HL-60 (cell line): ENCODE measurements at regions not wholly inside any gene's neighbourhood (a gene's known extent, or its start where the extent isn't known, plus 50 kb on each side); places are given as distances from the start of the nearest gene placed in this dataset.

ENCODE experiments used
- DNase-seq, 2 experiments: peaks; one replicate each; pipeline ENCODE4 v3.0.0-alpha.2; 2010 to 2020; ENCODE audit warnings: low read depth in 1 of 2, low spot score in 1 of 2
- H3K27ac ChIP-seq: fragments of 250-450 bp; sonication (Bioruptor Pico); replicated peaks from 2 replicates; pipeline ENCODE4 v1.5.1; 2020; ENCODE audit warnings: mild to moderate bottlenecking, moderate library complexity
- H3K27me3 ChIP-seq: fragments of 250-450 bp; sonication (Bioruptor Pico); 2 replicates; pipeline ENCODE4 v1.5.1; 2021; ENCODE audit warnings: mild to moderate bottlenecking, moderate library complexity; ENCODE audit not compliant: insufficient read depth, poor library complexity, severe bottlenecking
- H3K4me3 ChIP-seq: replicated peaks from 2 replicates; pipeline ENCODE4 v1.5.1; 2011; ENCODE audit warnings: mild to moderate bottlenecking, control low read depth, low read length; ENCODE audit not compliant: insufficient read depth
- GABPA ChIP-seq: IDR thresholded peaks from 2 replicates; pipeline ENCODE4 v1.6.1; 2012; ENCODE audit warnings: low read depth
- POLR2AphosphoS5 ChIP-seq: IDR thresholded peaks from 2 replicates; pipeline ENCODE4 v1.6.1; 2012; ENCODE audit warnings: low read depth
- SPI1 ChIP-seq: IDR thresholded peaks from 2 replicates; pipeline ENCODE4 v1.6.1; 2012; ENCODE audit warnings: low read depth, mild to moderate bottlenecking, borderline replicate concordance
- TF ChIP-seq, protein P1 (sequence below): IDR thresholded peaks from 2 replicates; pipeline ENCODE4 v1.6.1; 2012; ENCODE audit warnings: low read depth; ENCODE audit not compliant: insufficient replicate concordance
- TF ChIP-seq, protein P2 (sequence below): IDR thresholded peaks from one replicate; pipeline ENCODE4 v1.5.1; 2011; ENCODE audit warnings: low read length, control low read depth, inconsistent platforms; ENCODE audit not compliant: insufficient read depth

DNA sequence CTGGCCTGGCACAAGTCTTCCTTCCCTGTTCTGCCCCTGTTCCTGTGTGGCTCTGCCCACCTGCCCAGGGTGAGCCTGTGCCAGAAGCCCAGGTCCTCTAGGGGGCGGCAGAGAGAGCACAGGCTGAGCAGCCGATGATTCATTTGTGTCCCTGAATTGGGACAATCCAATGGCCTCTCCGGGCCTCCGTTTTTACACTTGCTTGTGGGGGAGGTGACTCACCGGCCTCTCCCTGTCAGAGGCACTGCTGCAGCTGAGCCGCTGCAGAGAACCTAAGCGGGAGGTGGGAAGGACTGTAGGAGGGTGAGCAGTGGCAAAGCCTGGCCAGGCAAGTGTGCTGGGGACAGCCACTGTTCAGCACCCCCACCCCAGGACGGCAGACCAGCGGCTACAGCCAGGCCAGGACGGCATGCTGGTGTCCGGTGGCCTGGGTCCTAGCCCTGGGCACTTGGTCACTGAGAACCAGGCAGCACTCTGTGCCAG lies 65.2 kb upstream of the LMO1 start:
- no peak overlapping the region for H3K27ac ChIP-seq
- no peak for TF ChIP-seq GABPA
- TF ChIP-seq POLR2AphosphoS5: no peak
- TF ChIP-seq, protein P1, sequence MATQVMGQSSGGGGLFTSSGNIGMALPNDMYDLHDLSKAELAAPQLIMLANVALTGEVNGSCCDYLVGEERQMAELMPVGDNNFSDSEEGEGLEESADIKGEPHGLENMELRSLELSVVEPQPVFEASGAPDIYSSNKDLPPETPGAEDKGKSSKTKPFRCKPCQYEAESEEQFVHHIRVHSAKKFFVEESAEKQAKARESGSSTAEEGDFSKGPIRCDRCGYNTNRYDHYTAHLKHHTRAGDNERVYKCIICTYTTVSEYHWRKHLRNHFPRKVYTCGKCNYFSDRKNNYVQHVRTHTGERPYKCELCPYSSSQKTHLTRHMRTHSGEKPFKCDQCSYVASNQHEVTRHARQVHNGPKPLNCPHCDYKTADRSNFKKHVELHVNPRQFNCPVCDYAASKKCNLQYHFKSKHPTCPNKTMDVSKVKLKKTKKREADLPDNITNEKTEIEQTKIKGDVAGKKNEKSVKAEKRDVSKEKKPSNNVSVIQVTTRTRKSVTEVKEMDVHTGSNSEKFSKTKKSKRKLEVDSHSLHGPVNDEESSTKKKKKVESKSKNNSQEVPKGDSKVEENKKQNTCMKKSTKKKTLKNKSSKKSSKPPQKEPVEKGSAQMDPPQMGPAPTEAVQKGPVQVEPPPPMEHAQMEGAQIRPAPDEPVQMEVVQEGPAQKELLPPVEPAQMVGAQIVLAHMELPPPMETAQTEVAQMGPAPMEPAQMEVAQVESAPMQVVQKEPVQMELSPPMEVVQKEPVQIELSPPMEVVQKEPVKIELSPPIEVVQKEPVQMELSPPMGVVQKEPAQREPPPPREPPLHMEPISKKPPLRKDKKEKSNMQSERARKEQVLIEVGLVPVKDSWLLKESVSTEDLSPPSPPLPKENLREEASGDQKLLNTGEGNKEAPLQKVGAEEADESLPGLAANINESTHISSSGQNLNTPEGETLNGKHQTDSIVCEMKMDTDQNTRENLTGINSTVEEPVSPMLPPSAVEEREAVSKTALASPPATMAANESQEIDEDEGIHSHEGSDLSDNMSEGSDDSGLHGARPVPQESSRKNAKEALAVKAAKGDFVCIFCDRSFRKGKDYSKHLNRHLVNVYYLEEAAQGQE: peak; percentile 53
- TF ChIP-seq, protein P2, sequence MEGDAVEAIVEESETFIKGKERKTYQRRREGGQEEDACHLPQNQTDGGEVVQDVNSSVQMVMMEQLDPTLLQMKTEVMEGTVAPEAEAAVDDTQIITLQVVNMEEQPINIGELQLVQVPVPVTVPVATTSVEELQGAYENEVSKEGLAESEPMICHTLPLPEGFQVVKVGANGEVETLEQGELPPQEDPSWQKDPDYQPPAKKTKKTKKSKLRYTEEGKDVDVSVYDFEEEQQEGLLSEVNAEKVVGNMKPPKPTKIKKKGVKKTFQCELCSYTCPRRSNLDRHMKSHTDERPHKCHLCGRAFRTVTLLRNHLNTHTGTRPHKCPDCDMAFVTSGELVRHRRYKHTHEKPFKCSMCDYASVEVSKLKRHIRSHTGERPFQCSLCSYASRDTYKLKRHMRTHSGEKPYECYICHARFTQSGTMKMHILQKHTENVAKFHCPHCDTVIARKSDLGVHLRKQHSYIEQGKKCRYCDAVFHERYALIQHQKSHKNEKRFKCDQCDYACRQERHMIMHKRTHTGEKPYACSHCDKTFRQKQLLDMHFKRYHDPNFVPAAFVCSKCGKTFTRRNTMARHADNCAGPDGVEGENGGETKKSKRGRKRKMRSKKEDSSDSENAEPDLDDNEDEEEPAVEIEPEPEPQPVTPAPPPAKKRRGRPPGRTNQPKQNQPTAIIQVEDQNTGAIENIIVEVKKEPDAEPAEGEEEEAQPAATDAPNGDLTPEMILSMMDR: peak; percentile 57
- TF ChIP-seq SPI1: no peak
- no peaks in the 10 kb centered on the region for H3K27me3 ChIP-seq
- H3K4me3 ChIP-seq: no peak overlapping the region
- DNase-seq: peak; percentile 75 to 81

GRCh38 chr11:8328231-8328794 lies 64.6 kb upstream of the LMO1 start:
- no peak for DNase-seq
- no peak overlapping the region for H3K27ac ChIP-seq
- H3K27me3 ChIP-seq: no peaks in the 10 kb centered on the region
- TF ChIP-seq POLR2AphosphoS5: no peak
- TF ChIP-seq GABPA: no peak
- TF ChIP-seq SPI1: no peak
- TF ChIP-seq, protein P1: no peak
- TF ChIP-seq, protein P2: no peak
- no peak overlapping the region for H3K4me3 ChIP-seq

DNA sequence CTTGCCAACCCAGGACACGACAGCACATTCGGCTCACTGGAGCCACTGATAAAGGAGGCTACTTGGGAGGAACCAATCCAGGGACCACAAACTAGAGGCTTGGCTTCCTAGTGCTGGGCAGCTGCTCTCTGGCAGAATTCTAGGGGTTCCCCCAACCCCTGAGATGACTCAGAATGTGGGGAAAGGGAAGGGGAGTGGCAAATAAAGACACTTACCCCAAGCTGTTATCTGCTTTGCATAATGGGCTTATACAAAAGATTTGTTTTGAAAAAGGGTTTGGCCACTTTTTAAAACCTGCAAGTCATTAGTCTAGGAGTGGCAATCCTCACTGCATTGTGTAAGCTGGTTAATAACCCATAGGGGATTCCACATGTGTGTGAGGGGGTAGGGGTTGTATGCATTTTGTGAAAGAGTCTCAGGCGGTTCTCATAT lies 64.1 kb upstream of the LMO1 start:
- no peak overlapping the region for H3K27ac ChIP-seq
- no peaks in the 10 kb centered on the region for H3K27me3 ChIP-seq
- TF ChIP-seq, protein P1: no peak
- no peak for TF ChIP-seq POLR2AphosphoS5
- no peak for TF ChIP-seq SPI1
- TF ChIP-seq, protein P2: no peak
- TF ChIP-seq GABPA: no peak
- DNase-seq: no peak
- no peak overlapping the region for H3K4me3 ChIP-seq
